ENCODE measurements at regions not wholly inside any gene's neighbourhood (a gene's known extent, or its start where the extent isn't known, plus 50 kb on each side); places are given as distances from the start of the nearest gene placed in this dataset.
A peak's percentile ranks its signal among the peaks of the same experiment; 100 is the strongest.
"Not testable (repeated sequence)": the region's sequence is repeated elsewhere in the genome, so short reads cannot be mapped to it uniquely, and the experiment has no call there.

DNA sequence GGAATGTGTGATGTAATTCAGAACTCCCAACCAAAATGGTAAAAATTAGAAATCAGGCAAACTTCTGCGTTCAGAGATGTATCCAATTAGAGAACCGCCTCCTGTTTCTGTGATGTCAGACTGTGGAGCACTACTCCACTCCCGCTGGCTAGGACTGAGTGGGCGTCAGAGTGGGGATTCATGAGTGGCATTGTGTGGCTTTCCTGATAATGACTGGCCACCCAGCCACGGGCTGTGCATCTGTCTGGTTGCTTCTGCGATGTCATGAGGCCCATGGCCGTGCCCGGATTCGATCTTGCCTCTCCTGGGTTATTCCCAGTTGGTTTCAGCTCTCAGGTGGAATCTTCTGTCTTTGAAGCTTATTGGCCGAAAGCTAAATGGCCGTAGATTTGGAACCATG, 87.1 kb upstream of the KCNA1 start:
- no peak for DNase-seq

DNA sequence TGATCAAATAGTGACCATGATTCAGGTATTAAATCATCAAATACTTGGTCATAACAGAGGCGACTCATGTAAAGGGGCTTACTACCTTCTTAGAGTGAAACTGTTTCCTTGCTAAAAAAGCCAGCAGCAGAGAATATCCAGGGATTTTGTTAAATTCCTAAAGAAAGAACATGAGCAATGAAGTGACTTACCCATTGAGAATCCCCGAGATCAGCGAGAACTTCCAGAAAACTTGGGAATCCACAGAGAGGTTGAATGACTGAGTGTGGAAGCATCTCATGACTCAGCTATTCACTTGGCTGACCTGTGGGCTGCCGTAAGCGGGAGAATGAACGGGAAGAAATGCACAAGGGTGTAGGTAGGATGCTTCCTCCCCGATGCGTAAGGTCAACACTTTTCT, 85.3 kb upstream of the KCNA1 start:
- no peak for DNase-seq

DNA sequence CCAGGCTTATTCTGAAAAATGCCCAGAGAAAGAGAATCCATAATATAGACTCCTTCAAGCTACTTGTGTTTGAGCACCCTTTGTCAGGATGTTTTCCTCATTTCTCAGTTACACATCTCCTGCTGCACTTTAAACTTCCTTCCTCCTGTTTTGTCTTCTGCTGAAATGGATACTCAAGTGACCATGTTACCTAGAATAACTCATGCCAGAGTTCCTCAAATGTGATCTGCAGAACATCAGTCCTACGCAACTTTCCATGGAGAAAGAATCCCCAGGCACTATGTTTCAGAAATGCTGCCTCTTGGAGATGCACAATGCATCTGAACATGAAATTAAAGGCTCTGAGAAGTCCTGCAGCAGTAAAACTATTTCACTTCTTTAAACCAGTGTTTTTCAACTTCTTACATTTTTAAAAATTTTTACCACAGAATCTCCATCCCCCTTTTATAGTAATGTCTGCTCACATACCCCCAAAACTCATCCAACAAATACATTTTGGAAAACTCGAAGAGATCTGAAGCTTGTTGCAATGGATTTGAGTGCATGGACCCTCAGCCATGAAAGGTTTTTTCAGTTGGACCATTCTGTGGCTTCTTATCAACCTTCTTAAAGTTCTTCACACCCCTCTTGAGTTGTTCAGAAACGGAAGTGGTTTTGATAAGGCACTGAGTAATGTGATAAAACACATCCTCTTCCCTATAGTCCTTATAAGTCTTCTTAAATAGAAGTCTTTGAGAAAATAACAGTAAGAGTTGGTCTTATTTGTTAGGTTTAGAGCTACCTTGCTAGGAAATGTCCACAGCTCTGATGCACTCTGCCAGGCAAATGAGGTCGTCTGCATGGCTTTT, 84.5 kb upstream of the KCNA1 start:
- no peak for DNase-seq

DNA sequence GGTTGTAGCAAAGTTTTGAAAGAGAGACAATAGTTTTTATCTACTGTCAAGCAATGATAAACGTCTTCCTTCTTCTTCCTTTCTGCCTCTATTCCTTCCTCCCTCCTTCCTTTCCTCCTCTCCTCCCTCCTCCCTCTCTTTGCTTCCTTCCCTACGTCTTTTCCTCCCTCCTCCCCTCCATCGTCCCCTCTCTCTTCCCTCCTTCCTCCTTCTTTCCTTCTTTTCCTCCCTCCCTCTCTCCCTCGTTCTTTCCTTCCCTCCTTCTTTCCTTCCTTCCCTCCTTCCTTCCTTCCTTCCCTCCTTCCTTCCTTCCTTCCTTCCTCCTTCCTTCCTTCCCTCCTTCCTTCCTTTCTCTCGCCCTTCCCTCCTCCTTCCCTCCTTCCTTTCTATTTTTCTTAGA, 82.8 kb upstream of the KCNA1 start:
- no peak for DNase-seq

DNA sequence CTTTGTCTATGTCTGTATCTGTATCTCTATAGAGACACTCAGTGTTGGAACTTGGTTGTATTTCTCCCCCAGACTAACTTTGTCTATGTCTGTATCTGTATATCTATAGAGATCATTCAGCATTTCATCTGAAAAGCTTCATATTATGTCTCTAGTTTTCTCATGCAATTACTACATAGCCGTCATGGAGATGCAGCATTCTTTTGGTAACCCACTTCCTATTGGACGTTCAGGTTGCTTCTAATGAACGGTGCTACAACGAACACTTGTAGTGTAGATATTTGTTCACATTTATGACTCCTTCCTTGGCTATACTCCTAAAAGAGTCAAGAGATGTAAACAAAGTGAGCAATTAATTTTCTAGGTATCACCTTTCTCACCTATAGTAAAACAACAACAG, 81.5 kb upstream of the KCNA1 start:
- DNase-seq, result no peak

DNA sequence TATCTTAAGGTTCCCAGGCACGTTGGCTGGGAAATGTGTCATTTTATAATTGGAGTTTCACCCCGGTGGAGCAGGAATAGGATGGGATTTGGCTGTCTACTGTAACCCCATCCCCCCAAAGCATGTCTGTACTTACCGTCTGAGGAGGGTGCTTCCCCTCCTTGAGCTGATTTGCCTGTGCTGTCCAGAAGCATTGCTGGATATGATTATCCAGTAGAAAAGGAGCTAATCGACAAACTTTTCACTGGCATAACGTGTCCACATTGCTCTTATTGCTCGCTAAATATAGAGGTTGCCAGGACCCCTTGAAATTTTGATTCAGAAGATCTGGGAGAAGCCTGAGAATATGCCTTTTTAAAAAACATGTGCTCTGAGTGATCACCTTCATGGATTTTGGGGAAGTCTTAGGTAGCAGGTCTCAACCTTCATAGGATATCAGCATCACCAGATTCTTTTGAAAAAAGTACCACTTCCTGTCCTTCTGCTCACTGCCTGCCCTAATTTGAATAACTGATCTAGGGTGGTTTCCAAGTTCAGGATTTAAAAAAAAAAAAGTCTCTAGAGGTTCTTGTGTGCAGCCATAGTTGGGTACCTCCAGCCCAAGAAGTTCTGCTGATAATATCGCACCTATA, 80.4 kb upstream of the KCNA1 start:
- DNase-seq, result no peak

DNA sequence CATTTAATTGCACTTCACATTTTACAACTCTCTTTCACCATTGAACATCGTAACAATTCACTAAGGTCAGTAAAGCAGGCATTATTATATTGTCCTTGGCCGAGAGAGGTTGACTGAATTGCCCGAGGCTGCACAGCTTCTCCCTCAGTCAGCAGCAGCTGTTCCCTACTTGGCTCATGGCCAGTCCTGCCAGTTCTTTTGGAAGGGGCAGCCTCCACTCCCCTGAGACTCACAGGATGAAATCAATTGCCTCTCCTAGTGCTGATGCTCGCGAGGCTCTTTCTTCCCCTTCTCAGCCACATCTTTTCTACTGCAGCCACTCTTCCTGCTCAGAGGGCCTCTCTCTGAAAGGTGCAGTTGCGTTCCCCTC, 79.9 kb upstream of the KCNA1 start:
- DNase-seq, result no peak

DNA sequence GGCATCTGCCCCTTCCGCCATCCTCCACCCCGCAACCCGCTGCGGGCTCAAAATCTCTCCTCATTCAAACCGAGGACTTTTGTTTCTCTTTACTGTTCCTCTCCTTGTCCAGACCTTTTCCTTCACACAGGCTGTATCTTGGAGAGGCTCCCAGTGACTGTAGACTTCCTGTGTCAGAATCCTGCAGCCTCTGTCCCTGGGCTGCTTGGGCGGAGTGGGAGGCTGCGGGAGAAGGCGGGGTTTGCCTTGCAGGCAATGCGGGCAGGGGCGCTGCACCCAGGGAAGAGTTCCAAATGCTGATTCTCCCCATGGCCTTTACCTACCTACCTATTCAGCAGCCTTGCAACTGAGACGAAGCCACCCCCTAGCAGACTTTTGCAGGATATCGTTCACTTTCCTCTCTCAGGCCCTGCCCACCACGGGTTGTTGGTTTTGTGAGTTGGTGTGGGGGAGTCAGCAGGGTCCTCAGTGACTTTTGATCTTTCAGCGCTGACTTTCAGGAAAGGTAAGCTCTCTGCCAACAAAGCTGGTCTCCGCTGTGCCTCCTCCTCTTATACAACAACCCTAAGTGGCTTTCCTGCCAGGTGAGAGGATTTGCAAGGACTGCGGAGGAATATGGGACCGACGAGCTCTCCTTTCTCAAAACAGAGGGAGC, 79.0 kb upstream of the KCNA1 start:
- DNase-seq, result no peak

DNA sequence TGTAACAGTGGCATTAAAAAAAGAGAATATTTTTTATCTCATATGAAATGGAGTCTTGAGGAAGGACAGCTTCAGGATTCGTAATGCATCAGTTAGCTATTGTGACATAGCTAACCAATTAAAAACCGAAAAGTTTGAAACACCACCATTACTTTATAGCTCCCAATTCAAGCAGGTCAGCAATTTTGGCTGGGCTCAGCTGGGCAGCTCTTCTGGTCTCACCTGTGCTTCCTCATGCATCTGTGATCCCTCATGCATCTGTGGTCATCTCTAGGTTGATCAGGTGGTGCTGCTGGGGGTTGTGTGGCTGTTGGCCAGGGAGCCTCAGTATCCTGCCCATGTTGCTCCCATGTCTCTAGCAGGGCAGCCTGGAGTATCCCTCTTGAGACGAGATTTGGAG, 76.7 kb upstream of the KCNA1 start:
- no peak for DNase-seq

DNA sequence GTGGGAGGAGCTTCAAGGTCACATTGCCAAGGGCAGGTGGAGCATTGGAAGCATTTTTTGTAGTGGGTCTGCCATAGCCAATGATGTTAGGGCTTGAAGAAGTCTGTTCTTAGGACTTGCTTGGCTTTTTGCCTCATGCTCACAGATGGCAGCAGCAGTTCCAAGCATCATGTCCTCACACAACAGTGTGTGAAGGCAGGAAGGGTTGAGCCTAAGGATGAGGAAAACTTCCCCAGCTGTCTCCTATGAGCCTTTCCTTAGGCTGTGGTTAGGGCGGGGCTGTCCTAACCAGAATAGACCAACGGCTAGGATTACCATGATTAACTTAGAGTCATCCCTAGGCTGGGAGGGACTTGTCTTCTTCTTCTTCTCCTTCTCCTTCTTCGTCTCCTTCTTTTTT, 76.2 kb upstream of the KCNA1 start:
- DNase-seq, result no peak

DNA sequence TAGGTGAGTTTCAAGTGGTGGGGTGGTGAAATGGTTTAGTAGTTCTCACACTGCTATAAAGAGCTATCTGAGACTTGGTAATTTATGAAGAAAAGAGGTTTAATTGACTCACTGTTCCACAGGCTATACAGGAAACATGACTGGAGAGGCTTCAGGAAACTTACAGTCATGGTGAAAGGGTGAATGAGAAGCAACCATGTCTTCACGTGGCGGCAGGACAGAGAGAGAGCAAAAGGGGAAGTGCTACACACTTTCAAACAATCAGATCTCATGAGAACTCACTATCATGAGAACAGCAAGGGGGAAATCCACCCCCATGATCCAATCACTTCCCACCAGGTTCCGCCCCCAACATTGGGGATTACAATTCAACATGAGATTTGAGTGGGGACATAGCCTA, 67.3 kb upstream of the KCNA1 start:
- DNase-seq, result not testable (repeated sequence)

DNA sequence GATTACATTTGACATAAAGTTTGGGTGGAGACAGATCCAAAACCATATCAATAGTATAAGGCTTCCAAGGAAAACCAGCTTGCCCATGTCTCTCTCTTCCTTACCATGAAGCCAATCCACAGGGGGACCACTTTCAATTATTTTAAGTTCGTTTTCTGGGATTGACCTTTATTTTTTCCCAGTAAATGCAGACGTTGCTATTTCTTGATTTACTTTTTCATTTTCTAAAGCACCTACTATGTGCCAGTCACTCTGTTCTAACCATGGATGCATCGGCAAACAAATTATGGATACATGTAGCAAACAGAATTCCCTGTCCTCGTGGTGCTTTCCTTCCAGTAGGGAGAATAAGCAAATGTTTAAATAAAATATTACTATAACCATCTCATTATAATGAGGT, 65.8 kb upstream of the KCNA1 start:
- DNase-seq, result no peak

DNA sequence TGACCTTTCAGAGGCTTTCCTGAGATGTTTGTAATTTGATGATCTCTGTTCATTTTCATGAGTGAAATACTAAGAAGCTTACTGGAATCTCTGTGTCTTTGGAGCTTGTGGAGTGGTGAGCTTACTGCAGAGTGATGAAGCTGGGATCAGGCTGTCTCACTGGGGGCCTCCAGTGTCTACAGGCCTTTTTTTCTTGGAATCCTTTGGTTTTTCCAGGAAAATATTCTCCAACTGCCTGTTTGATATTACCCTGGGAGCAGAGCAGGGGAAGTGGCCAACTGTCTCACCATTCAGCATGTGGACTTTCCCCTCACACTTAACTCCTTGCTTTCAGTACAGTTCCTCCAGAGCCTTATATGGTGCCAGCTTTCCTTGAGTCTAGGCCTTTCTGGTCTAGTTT, 62.0 kb upstream of the KCNA1 start:
- no peak for DNase-seq

DNA sequence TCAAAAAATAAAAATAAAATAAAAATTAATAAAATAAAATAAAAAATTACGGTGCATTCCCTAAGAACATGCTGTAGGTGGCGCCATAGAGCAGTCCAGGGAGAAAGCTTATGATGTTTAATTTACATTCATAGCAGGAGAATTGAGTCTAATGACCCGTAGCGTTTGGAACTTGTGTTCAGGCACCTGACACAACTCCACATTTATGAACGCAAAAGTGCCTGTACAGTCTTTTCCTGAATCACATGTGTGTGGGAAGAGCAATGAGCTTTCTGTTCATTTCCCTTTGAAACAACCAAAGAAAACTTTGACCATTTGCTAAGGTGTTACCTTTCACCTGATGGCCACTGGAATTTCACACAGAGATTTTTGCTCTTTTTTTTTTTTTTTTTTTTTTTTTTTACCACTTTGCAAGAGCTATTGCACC, 60.6 kb upstream of the KCNA1 start:
- DNase-seq, result no peak

DNA sequence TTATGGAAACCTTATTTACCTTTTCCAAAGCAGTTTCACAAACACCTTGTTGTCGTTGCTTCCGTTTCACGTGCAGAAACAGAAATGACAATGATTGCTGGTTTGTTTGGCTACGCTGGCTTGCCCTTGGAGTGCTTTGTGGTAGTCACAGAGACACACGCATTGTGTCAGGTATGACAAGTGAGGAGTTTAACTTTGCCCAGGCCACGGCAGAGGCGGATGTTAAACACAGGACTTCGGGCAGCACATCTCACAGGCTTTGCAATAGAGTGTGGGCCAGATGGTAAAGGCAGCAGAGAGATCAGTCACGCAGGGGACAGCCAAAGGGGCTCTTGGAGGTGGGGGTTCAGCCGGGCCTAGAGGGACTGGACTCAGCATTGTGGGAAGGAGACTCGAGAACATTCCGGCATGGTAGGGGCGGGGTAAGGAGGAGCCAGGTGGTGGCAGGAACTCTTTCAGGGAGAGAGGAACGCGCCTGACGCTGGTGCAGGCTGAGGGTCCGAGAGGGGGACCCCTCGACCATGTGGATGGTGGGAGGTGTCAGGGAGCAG, 59.8 kb upstream of the KCNA1 start:
- DNase-seq, result no peak

DNA sequence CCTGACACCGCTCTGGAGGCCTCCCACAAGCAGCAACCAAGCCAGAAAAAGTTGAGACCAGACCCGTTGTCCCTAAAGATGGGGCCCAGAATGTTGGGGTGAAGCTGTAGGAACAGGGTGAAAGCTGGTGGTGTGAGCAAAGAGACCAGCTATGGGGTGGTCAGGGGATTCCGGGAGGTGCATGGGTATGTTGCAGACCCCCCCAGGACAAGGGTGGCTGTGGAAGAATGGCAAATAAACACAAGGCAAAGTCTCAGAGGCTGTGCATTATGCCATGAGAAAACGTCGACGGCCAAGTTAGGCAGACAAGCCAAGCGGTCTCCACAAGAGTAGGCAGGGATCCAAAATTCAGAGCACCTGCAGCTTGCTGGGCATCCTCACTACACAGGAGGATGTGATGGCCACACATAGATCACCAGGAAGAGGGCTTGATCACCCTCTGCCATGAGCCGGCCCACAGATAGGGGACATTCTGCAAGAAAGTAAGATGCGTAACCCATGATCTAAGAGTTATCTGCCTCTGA, 58.8 kb upstream of the KCNA1 start:
- DNase-seq, result no peak

DNA sequence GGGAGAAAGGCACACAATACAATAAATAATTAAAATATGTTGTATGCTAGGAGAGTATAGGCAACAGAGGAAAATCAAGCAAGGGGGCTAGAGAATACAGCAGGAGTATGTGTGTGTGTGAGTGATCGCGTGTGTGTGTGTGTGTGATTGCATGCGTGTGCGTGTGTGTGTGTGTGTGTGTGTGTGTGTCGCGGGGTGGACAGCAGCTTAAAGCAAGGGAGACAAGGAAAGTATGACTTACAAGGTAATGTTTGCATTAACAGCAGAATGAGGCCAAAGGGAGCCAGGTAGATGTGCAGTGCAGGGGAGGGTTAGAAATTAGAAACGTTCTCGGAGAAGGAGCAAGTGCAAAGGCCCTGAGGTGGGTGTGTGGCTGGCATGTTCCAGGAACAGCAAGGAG, 57.4 kb upstream of the KCNA1 start:
- no peak for DNase-seq

DNA sequence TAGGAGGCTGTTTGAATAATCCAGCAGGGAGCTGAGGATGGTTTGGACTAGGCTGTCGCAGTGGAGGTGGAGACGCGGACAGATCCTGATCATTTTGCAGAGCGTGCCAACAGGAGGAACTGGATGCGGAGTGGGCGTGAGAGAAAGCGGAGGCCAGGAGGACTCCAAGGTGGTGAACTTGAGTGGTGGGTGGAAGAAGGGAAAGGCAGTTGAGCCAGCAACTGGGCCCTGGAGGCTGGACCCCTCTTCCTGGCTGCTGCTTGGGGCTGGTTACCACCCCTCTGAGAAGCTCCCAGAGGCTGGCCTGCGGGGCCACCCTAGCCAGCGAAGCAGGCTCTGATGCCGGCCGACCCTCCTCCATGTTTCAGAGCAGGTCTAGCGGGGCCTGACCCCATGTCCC, 56.8 kb upstream of the KCNA1 start:
- DNase-seq, result no peak

DNA sequence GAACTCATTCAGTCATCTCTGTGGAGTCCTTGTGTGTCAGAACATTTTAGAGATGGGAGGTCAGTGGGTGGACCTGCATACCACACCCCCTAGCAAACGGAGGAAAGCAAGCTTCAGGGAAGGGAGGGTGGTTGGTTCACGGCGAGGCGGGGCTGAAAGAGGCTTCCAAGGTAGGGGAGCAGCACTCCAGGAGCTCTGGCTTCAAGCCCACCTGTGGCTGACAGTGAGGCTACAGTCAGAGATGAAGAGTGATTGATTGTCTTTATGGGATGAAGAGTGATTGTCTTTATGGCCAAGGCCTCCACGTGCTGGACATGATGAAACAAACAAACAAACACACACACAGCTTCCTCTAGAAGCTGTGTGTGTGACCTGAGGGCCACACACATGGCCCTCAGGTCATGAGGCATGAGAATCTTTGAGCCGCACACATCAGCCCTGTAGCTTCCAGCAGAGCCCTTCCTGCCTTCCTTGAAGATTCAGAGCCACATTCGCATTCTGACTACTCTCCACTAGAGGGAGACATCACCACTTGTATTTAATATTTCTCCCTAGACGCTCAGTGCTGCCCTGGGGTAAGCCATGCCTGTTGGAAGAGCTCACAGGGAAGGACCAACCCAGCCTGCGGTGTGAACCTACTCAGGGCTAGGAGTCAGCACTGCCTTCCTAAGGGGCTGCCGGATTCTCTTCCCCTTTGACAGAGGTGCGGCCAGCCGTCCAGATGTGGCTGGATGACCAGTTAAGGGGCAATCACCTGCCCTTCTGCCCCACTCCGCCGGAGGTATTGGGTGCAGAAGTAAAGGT, 54.4 kb upstream of the KCNA1 start:
- DNase-seq, result no peak

DNA sequence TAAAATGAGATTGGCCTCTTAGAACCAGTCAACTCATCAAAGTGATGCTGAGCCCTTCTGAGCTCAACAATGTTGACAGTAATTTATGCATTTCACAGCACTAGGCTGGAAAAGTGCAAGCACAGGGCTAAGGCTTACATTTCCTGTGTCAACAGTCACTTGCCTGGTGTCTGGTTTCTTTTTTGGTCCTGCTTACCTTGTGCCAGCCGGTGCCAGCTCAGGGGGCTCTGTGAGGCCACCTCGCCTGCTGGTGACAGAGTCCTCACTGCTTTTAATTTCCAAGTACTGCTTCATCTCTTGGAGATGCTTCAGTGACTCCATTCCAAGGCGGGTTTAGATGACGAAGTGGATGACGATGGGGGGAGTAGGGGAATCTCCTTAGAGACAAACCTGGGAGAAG, 53.1 kb upstream of the KCNA1 start:
- no peak for DNase-seq

DNA sequence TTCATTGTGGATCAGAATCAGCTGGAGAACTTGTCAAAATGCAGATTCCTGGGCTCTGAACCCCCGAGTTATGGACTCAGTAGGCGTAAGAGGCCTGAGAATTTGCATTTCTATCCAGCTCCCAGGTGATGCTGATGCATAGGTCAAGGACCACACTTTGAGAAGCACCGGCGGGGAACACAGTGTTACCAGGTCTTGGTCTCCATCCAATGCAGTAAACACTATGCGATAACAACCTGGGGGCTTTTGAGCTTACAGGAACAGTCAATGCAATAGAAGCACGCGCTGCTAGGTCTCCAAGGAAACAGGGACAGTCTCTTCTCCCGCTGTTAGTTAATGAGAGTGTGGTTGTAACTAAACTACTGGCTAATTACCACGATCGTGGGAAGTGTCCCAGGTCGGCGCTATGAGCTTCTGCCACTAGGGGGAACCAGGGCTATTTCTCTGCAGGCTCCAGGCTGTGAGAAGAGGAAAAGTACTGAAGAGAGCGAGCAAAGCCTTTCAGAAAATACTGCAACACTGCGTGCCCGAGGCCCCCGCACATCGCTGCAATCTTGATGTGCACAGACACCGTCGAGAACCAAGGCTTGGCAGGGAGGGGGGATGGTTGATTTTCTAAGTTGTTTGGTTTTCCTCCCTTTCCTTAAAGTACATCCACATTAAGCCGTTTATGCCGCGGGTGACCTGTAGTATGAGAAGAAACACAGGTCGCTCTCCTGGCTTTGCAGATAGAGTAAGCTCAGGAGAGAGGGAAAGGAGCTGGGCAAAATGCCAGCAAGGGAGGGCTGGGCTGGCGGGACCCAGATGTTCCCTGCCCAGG, 52.0 kb upstream of the KCNA1 start:
- peak; percentile 33 for DNase-seq

DNA sequence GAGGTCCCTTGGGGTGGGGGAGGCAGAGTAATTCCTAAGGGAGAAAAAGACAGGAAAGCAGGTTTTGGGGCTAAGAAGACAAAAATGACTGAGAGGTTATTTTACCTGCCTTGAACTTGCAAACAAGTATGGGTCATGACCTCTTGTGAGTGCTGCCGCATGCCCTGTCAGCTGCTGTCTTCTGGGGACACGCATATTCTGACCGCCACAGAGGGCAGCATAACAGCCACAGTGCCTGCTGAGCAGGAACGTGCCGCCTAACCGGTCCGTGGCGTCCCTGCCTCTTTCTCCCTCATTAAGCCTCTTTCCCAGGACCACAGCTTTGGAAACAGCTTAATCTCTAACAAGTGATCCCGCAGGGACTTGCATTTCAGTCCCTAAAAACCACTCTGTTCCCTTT, 51.3 kb upstream of the KCNA1 start:
- no peak for DNase-seq

All from effector CD8-positive, alpha-beta T cell (primary cell).